GM12872 (cell line): ENCODE measurements at regions not wholly inside any gene's neighbourhood (a gene's known extent, or its start where the extent isn't known, plus 50 kb on each side); places are given as distances from the start of the nearest gene placed in this dataset.

Experiments used
- CTCF ChIP-seq: IDR thresholded peaks from 3 replicates; pipeline ENCODE4 v1.5.1; 2011; ENCODE audit warnings: low read depth, mild to moderate bottlenecking, low read length, moderate library complexity; ENCODE audit not compliant: insufficient read depth

GRCh38 chr4:152062936-152063620 is 302.3 kb upstream of the GATB start:
- no peak for TF ChIP-seq CTCF

- no peak for TF ChIP-seq CTCF
These were observed 293.9 kb upstream of the GATB start for GRCh38 chr4:152054731-152055130.

- TF ChIP-seq CTCF, result no peak
These were observed 291.7 kb upstream of the GATB start for GRCh38 chr4:152052451-152053057.

GRCh38 chr4:152050106-152050505 is 289.3 kb upstream of the GATB start:
- TF ChIP-seq CTCF, result no peak

- TF ChIP-seq CTCF, result no peak
These were observed 286.6 kb upstream of the GATB start for GRCh38 chr4:152047451-152047850.

- peak; percentile 72 for TF ChIP-seq CTCF
These were observed 285.2 kb upstream of the GATB start for GRCh38 chr4:152045807-152046571.

- no peak for TF ChIP-seq CTCF
These were observed 284.6 kb upstream of the GATB start for GRCh38 chr4:152045449-152045806.
